OCI-LY1 (cell line): ENCODE measurements at regions not wholly inside any gene's neighbourhood (a gene's known extent, or its start where the extent isn't known, plus 50 kb on each side); places are given as distances from the start of the nearest gene placed in this dataset.

Source experiments
- H2AFZ ChIP-seq: fragments of 200-600 bp; sonication (generic), shearing (Covaris generic); 2 replicates; pipeline ENCODE4 v1.6.0; 2014; ENCODE audit warnings: antibody characterized with exemption, mild to moderate bottlenecking, low read length
- H3F3A ChIP-seq: fragments of 200-600 bp; sonication (generic), shearing (Covaris generic); 2 replicates; pipeline ENCODE4 v1.6.0; 2014; ENCODE audit warnings: mild to moderate bottlenecking, antibody characterized with exemption, low read length, moderate library complexity; ENCODE audit not compliant: insufficient read depth
- H3K27ac ChIP-seq: fragments of 200-600 bp; sonication (generic); 2 replicates; pipeline ENCODE4 v1.5.1; 2014; ENCODE audit warnings: low read length, mixed run types, mild to moderate bottlenecking, low read depth; ENCODE audit not compliant: poor library complexity, severe bottlenecking
- H3K27me3 ChIP-seq: fragments of 200-600 bp; sonication (generic); 2 replicates; pipeline ENCODE4 v1.6.0; 2014; ENCODE audit warnings: antibody characterized with exemption, mild to moderate bottlenecking, low read length, moderate library complexity; ENCODE audit not compliant: insufficient read depth
- H3K36me3 ChIP-seq: fragments of 200-600 bp; sonication (generic); 2 replicates; pipeline ENCODE4 v1.6.1; 2014; ENCODE audit warnings: mild to moderate bottlenecking, antibody characterized with exemption, low read length, moderate library complexity, mixed read lengths; ENCODE audit not compliant: insufficient read depth
- H3K4me1 ChIP-seq: fragments of 200-600 bp; sonication (generic); 2 replicates; pipeline ENCODE4 v1.5.1; 2014; ENCODE audit warnings: mild to moderate bottlenecking, low read length, moderate library complexity; ENCODE audit not compliant: insufficient read depth, severe bottlenecking
- H3K4me2 ChIP-seq: fragments of 200-600 bp; sonication (generic), shearing (Covaris generic); 2 replicates; pipeline ENCODE4 v1.6.1; 2014; ENCODE audit warnings: low read length
- H3K4me3 ChIP-seq: fragments of 200-600 bp; sonication (generic); 2 replicates; pipeline ENCODE4 v1.5.1; 2014; ENCODE audit warnings: low read length, low read depth, mild to moderate bottlenecking, mixed read lengths; ENCODE audit not compliant: poor library complexity, severe bottlenecking
- H3K79me2 ChIP-seq: fragments of 200-600 bp; shearing (Covaris generic); 2 replicates; pipeline ENCODE4 v1.6.1; 2016; ENCODE audit warnings: mixed run types, low read length, mixed read lengths; ENCODE audit not compliant: insufficient read depth
- H3K9ac ChIP-seq: fragments of 200-600 bp; sonication (generic), shearing (Covaris generic); 2 replicates; pipeline ENCODE4 v1.6.1; 2014; ENCODE audit warnings: mild to moderate bottlenecking, low read length, mixed read lengths
- H3K9me2 ChIP-seq: fragments of 200-600 bp; sonication (generic), shearing (Covaris generic); 2 replicates; pipeline ENCODE4 v1.6.1; 2014; ENCODE audit warnings: low read depth, mild to moderate bottlenecking, low read length, mixed read lengths
- H3K9me3 ChIP-seq: fragments of 200-600 bp; shearing (Covaris generic); 2 replicates; pipeline ENCODE4 v1.6.1; 2014; ENCODE audit warnings: low read length, mixed read lengths
- H4K20me1 ChIP-seq: fragments of 200-600 bp; sonication (generic), shearing (Covaris generic); 2 replicates; pipeline ENCODE4 v1.6.0; 2016; ENCODE audit warnings: mild to moderate bottlenecking, low read length; ENCODE audit not compliant: insufficient read depth
- EZH2 ChIP-seq: fragments of 200-600 bp; sonication (generic), shearing (Covaris generic); IDR thresholded peaks from 2 replicates; pipeline ENCODE4 v1.8.0; 2017; ENCODE audit warnings: borderline replicate concordance, mixed run types, mild to moderate bottlenecking, antibody characterized with exemption, low read length, moderate library complexity, mixed read lengths
- TF ChIP-seq, protein P1 (sequence below): fragments of 200-600 bp; sonication (generic), shearing (Covaris generic); IDR thresholded peaks from 2 replicates; pipeline ENCODE4 v1.5.1; 2017; ENCODE audit warnings: mild to moderate bottlenecking, antibody characterized with exemption, low read length, moderate library complexity, mixed read lengths

DNA sequence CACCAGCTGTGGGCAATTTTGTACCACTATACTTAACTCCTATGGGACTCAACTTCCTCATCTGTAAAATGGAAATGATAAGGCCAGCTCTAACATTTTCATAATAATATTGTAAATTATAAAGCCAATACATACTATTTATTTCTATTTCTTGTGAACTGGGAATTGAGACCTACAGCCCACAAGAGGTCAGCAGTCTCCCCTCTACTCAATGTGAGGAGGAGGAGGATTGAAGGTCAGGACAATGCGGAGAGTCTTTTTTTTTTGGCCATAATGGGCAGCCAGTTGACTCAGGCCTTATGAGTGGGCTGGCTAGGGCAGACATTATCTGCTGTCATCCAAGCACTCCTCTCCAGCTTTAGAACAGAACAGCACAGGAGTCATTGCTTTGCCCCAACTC lies 90.5 kb downstream of the NUF2 start:
- Histone ChIP-seq H3K4me3 (no peak overlapping the region), H3F3A (no peaks in the 10 kb centered on the region), H3K4me2 (no peak overlapping the region; the same call in 1 of the 2 replicates), H3K9me3 (no peaks in the 10 kb centered on the region), H3K79me2 (no peaks in the 10 kb centered on the region), H3K9ac (peak overlapping the region; percentile 28; the same call in 1 of the 2 replicates), H3K4me1 (peaks cover 72% of the 10 kb centered on the region), H3K27ac (peak overlapping the region; percentile 89), H3K27me3 (no peaks in the 10 kb centered on the region), H4K20me1 (no peaks in the 10 kb centered on the region), H2AFZ (no peak overlapping the region), H3K9me2 (no peaks in the 10 kb centered on the region), H3K36me3 (no peaks in the 10 kb centered on the region)
- TF ChIP-seq, protein P1, sequence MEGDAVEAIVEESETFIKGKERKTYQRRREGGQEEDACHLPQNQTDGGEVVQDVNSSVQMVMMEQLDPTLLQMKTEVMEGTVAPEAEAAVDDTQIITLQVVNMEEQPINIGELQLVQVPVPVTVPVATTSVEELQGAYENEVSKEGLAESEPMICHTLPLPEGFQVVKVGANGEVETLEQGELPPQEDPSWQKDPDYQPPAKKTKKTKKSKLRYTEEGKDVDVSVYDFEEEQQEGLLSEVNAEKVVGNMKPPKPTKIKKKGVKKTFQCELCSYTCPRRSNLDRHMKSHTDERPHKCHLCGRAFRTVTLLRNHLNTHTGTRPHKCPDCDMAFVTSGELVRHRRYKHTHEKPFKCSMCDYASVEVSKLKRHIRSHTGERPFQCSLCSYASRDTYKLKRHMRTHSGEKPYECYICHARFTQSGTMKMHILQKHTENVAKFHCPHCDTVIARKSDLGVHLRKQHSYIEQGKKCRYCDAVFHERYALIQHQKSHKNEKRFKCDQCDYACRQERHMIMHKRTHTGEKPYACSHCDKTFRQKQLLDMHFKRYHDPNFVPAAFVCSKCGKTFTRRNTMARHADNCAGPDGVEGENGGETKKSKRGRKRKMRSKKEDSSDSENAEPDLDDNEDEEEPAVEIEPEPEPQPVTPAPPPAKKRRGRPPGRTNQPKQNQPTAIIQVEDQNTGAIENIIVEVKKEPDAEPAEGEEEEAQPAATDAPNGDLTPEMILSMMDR: peak; percentile 57
- no peak for TF ChIP-seq EZH2

DNA sequence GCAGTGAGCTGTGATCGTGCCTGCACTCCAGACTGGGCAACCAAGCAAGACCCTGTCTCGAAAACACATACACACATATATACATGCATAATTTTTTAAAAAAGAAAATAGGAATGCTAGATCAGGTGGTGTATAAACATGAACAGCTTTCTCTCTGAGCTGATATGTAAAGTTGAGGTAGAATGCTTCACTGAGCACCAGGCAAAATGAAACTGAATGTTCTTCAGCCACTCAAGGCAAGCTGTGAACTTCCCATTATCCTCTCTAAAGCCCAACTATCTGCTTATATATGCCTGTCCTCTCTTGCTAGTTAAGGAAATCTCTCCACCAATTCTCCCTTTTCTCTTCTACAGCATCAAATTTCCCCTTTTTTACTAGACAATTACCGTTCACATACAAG lies 93.0 kb downstream of the NUF2 start:
- no peak overlapping the region for H2AFZ ChIP-seq
- no peak for TF ChIP-seq EZH2
- TF ChIP-seq, protein P1: no peak
- H3K9ac ChIP-seq: peak overlapping the region; percentile 50; the same call in 1 of the 2 replicates
- no peaks in the 10 kb centered on the region for H4K20me1 ChIP-seq
- H3K4me1 ChIP-seq: peaks cover 94% of the 10 kb centered on the region
- no peaks in the 10 kb centered on the region for H3K36me3 ChIP-seq
- peak overlapping the region; percentile 55 for H3K4me2 ChIP-seq
- no peaks in the 10 kb centered on the region for H3F3A ChIP-seq
- peak overlapping the region; percentile 16 for H3K4me3 ChIP-seq
- H3K9me2 ChIP-seq: no peaks in the 10 kb centered on the region
- H3K27me3 ChIP-seq: no peaks in the 10 kb centered on the region
- H3K79me2 ChIP-seq: no peaks in the 10 kb centered on the region
- H3K27ac ChIP-seq: peak overlapping the region; percentile 89
- H3K9me3 ChIP-seq: no peaks in the 10 kb centered on the region

GRCh38 chr1:163421701-163422100 lies 99.9 kb downstream of the NUF2 start:
- H3K79me2 ChIP-seq: no peaks in the 10 kb centered on the region
- H3K27ac ChIP-seq: peak overlapping the region; percentile 69
- H3K27me3 ChIP-seq: no peaks in the 10 kb centered on the region
- H3K9me2 ChIP-seq: no peaks in the 10 kb centered on the region
- H4K20me1 ChIP-seq: no peaks in the 10 kb centered on the region
- no peak overlapping the region for H3K4me3 ChIP-seq
- no peaks in the 10 kb centered on the region for H3K36me3 ChIP-seq
- H3K9ac ChIP-seq: peak overlapping the region; percentile 37
- no peaks in the 10 kb centered on the region for H3K9me3 ChIP-seq
- TF ChIP-seq EZH2: no peak
- TF ChIP-seq, protein P1: no peak
- H3K4me1 ChIP-seq: peaks cover 62% of the 10 kb centered on the region
- peak overlapping the region; percentile 6; the same call in 1 of the 2 replicates for H2AFZ ChIP-seq
- no peaks in the 10 kb centered on the region for H3F3A ChIP-seq
- H3K4me2 ChIP-seq: peak overlapping the region; percentile 15; the same call in 1 of the 2 replicates
